ENCODE measurements at regions not wholly inside any gene's neighbourhood (a gene's known extent, or its start where the extent isn't known, plus 50 kb on each side); places are given as distances from the start of the nearest gene placed in this dataset.

GRCh38 chr4:14347526-14347925 lies 654.8 kb upstream of the CPEB2 start (continued):
- TF ChIP-seq CHD1 (IDR thresholded peaks at IDR 0.05; ENCODE audit: low read depth, low read length) (no peak), MAFK (IDR thresholded peaks at IDR 0.05; ENCODE audit: low read depth, low read length) (no peak)

All from H1 (cell line).